OCI-LY7 (cell line): ENCODE measurements at regions not wholly inside any gene's neighbourhood (a gene's known extent, or its start where the extent isn't known, plus 50 kb on each side); places are given as distances from the start of the nearest gene placed in this dataset.

ENCODE experiments used
- BruUV-seq: library from RNA; stranded (reverse); fragments of 400-500 nt; replicated peaks from 2 replicates; lab custom pipeline; 2021; lab: Mats Ljungman, UMichigan
- CTCF ChIA-PET: fragments of 300-600 bp; sonication (Branson Sonifier 250); formaldehyde crosslinking; loops from one replicate; lab custom pipeline; 2022; ENCODE audit warnings: antibody characterized with exemption; ENCODE audit not compliant: unreplicated experiment; lab: Charles Lee
- POLR2A ChIA-PET: fragments of 300-600 bp; sonication (Branson Sonifier 250); formaldehyde crosslinking; loops from one replicate; lab custom pipeline; 2022; ENCODE audit warnings: antibody characterized with exemption; lab: Charles Lee
- DNase-seq: peaks from one replicate; pipeline ENCODE4 v3.0.0-alpha.2; 2015; ENCODE audit warnings: low spot score
- H2AFZ ChIP-seq: fragments of 200-600 bp; sonication (generic), shearing (Covaris generic); 2 replicates; pipeline ENCODE4 v1.6.1; 2014; ENCODE audit warnings: mild to moderate bottlenecking, antibody characterized with exemption, low read length, moderate library complexity
- H3K27ac ChIP-seq: fragments of 200-600 bp; sonication (generic); 2 replicates; pipeline ENCODE4 v1.5.1; 2014; ENCODE audit warnings: mixed run types, low read depth, mild to moderate bottlenecking, moderate library complexity, low read length, inconsistent platforms; ENCODE audit not compliant: poor library complexity, severe bottlenecking
- H3K36me3 ChIP-seq: fragments of 200-600 bp; sonication (generic); 2 replicates; pipeline ENCODE4 v1.6.1; 2014; ENCODE audit warnings: mild to moderate bottlenecking, antibody characterized with exemption, low read length, moderate library complexity, mixed read lengths; ENCODE audit not compliant: insufficient read depth
- H3K4me1 ChIP-seq: fragments of 200-600 bp; sonication (generic); 2 replicates; pipeline ENCODE4 v1.5.1; 2014; ENCODE audit warnings: mild to moderate bottlenecking, low read length; ENCODE audit not compliant: insufficient read depth, poor library complexity, severe bottlenecking
- H3K4me2 ChIP-seq: fragments of 200-600 bp; sonication (generic); 2 replicates; pipeline ENCODE4 v1.6.1; 2014; ENCODE audit warnings: mild to moderate bottlenecking, low read length
- H3K4me3 ChIP-seq: fragments of 200-600 bp; sonication (generic); 2 replicates; pipeline ENCODE4 v1.5.1; 2014; ENCODE audit warnings: mild to moderate bottlenecking, low read depth, low read length; ENCODE audit not compliant: poor library complexity, severe bottlenecking
- H3K79me2 ChIP-seq: fragments of 200-600 bp; sonication (generic); 2 replicates; pipeline ENCODE4 v1.6.1; 2016; ENCODE audit warnings: low read depth, mild to moderate bottlenecking, low read length, moderate library complexity, mixed read lengths; ENCODE audit not compliant: insufficient read depth
- H3K9me2 ChIP-seq: fragments of 200-600 bp; sonication (generic); 2 replicates; pipeline ENCODE4 v1.6.1; 2016; ENCODE audit warnings: mild to moderate bottlenecking, low read length, mixed read lengths; ENCODE audit not compliant: insufficient read depth
- H3K9me3 ChIP-seq: fragments of 200-600 bp; sonication (generic); 2 replicates; pipeline ENCODE4 v1.6.1; 2014; ENCODE audit warnings: mild to moderate bottlenecking, mixed run types, low read length, mixed read lengths
- H4K20me1 ChIP-seq: fragments of 200-600 bp; sonication (generic); 2 replicates; pipeline ENCODE4 v1.6.1; 2014; ENCODE audit warnings: mild to moderate bottlenecking, antibody characterized with exemption, low read length, moderate library complexity, mixed read lengths; ENCODE audit not compliant: insufficient read depth
- EZH2phosphoT487 ChIP-seq: fragments of 200-600 bp; sonication (generic); IDR thresholded peaks from 2 replicates; pipeline ENCODE4 v1.6.1; 2018; ENCODE audit warnings: low read depth, borderline replicate concordance, mild to moderate bottlenecking, mixed run types, antibody characterized with exemption, low read length, moderate library complexity, mixed read lengths
- intact Hi-C: fragments of 100-400 bp; cut with micrococcal nuclease; formaldehyde crosslinking; loops from one replicate; pipeline ENCODE4 v1.10.0; 2022; ENCODE audit not compliant: unreplicated experiment
- TF ChIP-seq, protein P1 (sequence below): fragments of 200-600 bp; sonication (generic); conservative IDR thresholded peaks from 2 replicates; pipeline ENCODE4 v1.5.1; 2014; ENCODE audit warnings: mild to moderate bottlenecking, antibody characterized with exemption, low read length, moderate library complexity, mixed read lengths

DNA sequence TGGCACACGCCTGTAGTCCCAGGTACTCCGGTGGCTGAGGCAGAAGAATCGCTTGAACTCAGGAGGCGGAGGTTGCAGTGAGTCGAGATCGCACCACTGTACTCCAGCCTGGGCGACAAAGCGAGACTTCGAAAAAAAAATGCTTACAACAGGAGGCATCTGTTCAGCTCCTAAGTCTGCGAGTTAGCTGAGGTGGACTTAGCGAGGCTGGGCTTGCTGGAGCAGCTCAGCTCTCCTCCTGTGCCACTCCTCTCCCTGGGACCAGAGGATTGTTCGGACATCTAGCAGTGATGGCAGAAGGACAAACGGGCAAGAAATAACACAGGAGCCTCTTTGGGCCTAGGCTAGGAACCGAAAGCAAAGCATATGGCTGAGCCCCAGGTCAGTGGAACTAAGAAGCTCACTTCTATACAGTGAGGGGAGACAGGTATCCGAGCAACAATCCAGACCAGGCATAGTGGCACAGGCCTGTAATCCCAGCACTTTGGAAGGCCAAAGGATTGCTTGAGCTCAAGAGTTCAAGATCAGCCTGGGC lies 260.1 kb downstream of the GLI2 start:
- Histone ChIP-seq H4K20me1 (no peaks in the 10 kb centered on the region), H2AFZ (no peak overlapping the region), H3K27ac (no peak overlapping the region), H3K9me2 (no peaks in the 10 kb centered on the region), H3K4me3 (no peak overlapping the region), H3K4me2 (no peak overlapping the region), H3K4me1 (no peaks in the 10 kb centered on the region), H3K9me3 (no peaks in the 10 kb centered on the region), H3K36me3 (no peaks in the 10 kb centered on the region), H3K79me2 (no peaks in the 10 kb centered on the region)
- DNase-seq, result no peak
- BruUV-seq, result no TSS peak
- ChIA-PET POLR2A (no interaction called here), CTCF (no interaction called here)
- intact Hi-C loops, result no loop called here
- TF ChIP-seq, protein P1, sequence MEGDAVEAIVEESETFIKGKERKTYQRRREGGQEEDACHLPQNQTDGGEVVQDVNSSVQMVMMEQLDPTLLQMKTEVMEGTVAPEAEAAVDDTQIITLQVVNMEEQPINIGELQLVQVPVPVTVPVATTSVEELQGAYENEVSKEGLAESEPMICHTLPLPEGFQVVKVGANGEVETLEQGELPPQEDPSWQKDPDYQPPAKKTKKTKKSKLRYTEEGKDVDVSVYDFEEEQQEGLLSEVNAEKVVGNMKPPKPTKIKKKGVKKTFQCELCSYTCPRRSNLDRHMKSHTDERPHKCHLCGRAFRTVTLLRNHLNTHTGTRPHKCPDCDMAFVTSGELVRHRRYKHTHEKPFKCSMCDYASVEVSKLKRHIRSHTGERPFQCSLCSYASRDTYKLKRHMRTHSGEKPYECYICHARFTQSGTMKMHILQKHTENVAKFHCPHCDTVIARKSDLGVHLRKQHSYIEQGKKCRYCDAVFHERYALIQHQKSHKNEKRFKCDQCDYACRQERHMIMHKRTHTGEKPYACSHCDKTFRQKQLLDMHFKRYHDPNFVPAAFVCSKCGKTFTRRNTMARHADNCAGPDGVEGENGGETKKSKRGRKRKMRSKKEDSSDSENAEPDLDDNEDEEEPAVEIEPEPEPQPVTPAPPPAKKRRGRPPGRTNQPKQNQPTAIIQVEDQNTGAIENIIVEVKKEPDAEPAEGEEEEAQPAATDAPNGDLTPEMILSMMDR, result no peak
- TF ChIP-seq EZH2phosphoT487, result no peak

DNA sequence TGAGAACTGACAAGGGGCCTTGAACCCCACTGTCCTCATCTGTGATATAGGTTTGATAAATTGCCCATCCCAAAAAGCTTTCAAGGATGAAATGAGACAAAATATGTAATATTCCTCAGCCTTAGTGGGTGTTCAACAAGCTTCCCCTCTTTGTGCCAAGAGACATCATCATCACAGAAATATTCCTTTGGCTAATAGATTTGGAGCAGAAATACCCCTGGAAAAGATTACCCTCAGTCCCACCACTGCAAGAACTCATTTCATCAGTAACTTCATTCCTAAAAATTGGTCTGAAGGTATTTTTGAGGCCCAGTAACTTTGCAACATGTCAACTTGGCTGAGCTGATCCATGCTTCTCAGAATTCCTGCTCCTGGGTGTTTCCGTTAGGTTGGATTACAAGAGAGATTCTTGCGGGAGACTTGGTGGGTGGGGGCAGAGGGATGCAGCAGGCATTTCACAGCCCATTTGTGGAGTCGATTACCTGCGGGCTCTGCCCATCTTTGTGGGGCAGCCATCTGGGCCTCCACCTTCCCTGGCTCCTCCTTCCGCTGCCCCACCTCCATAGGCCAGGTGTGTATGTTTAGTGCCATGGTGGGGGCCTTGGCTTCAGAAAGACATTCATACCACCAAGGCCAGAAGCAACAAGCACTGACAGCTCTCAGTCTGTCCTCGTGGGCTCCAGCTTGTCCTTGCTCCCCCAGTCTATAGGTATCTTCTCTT lies 263.9 kb downstream of the GLI2 start:
- no peak overlapping the region for H3K4me3 ChIP-seq
- H3K4me1 ChIP-seq, result no peaks in the 10 kb centered on the region
- ChIA-PET POLR2A (interaction anchor here (0.6 to 1.1 kb wide), 2 partner anchors 31 to 152 kb away, joined by 3 to 4 read pairs; no protein-coding TSS in a partner anchor), CTCF (no interaction called here)
- TF ChIP-seq, protein P1, result no peak
- TF ChIP-seq EZH2phosphoT487, result no peak
- no peak overlapping the region for H3K27ac ChIP-seq
- no peaks in the 10 kb centered on the region for H3K9me2 ChIP-seq
- no peaks in the 10 kb centered on the region for H3K79me2 ChIP-seq
- H4K20me1 ChIP-seq, result no peaks in the 10 kb centered on the region
- DNase-seq, result no peak
- no peaks in the 10 kb centered on the region for H3K36me3 ChIP-seq
- no peak overlapping the region for H3K4me2 ChIP-seq
- intact Hi-C loops, result no loop called here
- no TSS peak for BruUV-seq
- H3K9me3 ChIP-seq, result no peaks in the 10 kb centered on the region
- no peak overlapping the region for H2AFZ ChIP-seq

- POLR2A ChIA-PET, result no interaction called here
- no peaks in the 10 kb centered on the region for H3K9me3 ChIP-seq
- H4K20me1 ChIP-seq, result no peaks in the 10 kb centered on the region
- TF ChIP-seq, protein P1, result no peak
- DNase-seq, result no peak
- no peaks in the 10 kb centered on the region for H3K36me3 ChIP-seq
- H3K79me2 ChIP-seq, result no peaks in the 10 kb centered on the region
- CTCF ChIA-PET, result no interaction called here
- no peak overlapping the region for H3K4me2 ChIP-seq
- H3K4me3 ChIP-seq, result no peak overlapping the region
- BruUV-seq, result no TSS peak
- intact Hi-C loops, result no loop called here
- no peaks in the 10 kb centered on the region for H3K9me2 ChIP-seq
- H3K27ac ChIP-seq, result no peak overlapping the region
- no peaks in the 10 kb centered on the region for H3K4me1 ChIP-seq
- no peak overlapping the region for H2AFZ ChIP-seq
Observed at GRCh38 chr2:121000804-121001203, 265.1 kb downstream of the GLI2 start.
